HG02981 (cell line): ENCODE measurements at regions not wholly inside any gene's neighbourhood (a gene's known extent, or its start where the extent isn't known, plus 50 kb on each side); places are given as distances from the start of the nearest gene placed in this dataset.
"Not testable (repeated sequence)": the region's sequence is repeated elsewhere in the genome, so short reads cannot be mapped to it uniquely, and the experiment has no call there.

Experiments
- ATAC-seq: cut with Tn5 transposase; IDR thresholded peaks from one replicate; pipeline ENCODE4 v1.9.1; 2021; ENCODE audit warnings: mild to moderate bottlenecking, moderate library complexity; ENCODE audit not compliant: unreplicated experiment

DNA sequence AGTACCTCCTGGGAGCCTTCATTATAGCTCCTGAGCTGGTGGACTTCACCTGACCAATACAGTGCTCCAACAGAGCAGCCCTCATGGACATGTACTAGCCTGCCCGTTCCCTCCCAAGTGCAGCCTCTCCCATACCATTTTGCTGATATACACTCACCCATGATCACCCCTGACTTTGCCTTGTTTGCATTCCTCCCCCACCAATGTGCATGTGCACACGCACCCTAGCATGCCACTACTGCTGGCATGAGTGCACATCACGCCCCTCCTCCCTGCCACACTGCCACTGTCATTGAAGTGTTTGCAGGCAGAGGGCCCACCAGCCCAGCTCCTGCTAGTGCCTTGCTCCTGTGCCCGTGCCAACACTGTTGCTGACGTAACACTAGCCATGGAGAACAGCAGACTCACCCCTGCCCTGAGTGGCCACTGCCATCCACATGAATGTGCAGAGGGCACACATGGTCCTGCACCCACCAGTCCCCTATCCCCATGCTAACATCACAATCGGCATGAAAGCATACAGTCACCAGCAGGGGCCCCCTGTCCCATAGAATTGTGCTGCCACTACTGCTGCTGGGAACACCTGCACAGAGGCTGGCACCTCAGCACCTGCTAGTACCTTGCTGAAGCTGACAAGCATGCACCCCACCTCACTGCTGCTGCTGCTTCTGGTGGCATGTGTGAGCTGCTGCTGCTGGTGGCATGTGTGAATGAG is 110.3 kb downstream of the SINHCAF start:
- ATAC-seq: no peak

DNA sequence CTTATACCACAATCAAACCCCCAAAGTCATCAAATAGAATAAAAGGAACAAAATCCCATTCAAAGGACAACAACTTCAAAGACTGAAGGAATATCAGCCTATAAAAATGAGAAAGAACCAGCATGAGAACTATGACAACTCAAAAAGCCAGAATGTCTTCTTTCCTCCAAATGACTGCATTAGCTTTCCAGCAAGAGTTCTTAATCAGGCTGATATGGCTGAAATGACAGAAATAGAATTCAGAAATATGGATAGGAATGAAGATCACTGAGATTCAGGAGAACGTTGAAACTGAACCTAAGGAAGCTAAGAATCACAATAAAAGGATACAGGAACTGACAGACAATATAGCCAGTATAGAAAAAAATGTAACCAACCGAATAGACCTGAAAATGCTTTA is 109.5 kb downstream of the SINHCAF start:
- no peak for ATAC-seq

DNA sequence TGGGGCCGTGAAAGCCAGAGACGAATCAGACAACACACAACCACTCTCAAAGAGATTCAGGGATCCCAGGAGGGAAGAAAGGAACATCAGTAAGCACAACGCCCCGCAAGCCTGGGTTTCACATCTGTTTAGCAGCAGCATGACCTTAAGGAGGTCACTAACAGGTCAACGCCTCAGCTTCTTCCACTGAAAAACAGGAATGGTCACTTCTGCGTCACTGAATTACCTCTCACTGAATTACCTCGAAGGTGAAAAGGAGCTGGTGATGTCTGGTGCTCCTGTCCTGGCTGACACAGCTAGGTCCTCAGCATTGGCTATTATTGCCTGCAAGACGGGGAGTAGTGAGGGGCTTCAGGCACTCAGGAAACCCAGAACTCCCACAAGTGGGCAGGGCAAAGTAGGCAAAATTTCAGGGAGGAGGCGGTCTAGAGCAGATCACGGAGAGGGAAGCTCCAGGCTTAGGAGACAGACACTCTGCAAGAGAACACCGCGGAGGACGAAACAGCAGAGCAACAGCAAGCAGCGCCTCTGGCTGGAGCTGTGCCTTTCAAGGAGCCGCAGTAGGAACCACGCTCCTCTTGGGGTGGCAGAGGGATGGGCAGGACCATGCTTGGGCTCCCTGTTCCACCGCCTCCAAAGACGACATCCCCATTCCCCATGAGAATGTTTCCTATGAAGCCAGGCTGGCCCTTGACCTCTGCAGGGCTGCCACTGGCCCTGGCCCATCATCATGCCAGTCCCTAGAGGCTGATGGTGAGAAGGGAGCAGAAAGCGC is 108.4 kb downstream of the SINHCAF start:
- no peak for ATAC-seq

DNA sequence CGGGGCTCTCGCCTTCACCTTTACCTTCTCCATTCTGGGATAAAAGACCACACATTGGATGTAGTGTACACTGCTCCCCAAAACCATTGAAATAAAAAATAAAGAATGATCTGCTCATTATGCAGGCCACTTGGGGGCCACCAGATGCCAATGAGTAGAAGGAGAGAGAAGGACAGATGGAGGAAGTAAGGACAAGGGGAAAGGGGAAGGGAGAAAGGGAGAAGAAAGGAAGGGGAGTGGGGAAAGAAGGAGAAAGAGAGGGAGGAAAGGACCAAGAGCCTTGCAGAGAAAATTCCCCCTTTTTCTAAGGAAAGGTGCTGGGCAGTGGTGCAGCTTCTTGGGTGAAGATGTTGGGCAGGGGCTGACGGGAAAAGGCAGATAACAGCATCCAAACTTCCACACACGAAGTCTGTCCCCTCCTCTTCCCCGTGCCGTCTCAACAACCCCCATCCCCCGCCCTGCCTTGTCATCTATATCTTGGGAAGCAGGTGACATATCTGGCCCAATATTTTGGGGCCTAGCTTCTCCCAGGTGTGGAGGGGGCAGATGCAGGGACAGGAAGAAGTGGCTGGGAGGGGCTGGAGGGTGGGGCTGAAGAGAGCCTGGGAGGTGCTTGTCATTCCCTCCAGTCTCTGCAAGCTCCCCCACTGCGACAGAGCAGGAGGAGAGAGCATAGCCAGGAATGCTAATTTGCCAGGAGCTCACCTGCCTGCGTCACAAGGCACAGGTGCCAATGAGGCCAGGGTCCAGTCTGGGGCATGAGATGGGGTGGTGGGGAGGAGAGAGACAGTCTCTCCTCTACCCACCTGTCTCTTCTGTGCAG is 107.5 kb downstream of the SINHCAF start:
- no peak for ATAC-seq

DNA sequence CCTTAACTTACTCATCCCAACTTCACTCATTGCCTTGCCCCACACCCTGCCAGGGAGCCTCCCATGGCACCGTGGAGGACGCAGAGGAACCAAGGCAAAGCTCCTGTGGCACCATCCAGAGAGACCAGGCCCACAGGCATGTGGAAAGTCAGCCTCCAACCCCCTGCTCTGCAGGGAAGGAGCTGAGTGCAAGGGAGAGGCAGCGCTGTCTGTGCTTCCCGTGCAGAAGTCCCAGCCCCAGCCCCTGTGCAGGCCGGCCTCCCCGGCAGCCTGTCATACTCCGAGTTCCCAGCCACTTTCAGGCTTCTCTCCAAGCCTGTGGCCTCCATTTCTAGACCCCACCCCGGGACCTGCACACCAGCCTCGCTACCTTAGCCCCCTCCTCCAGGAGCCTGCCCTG is 106.4 kb downstream of the SINHCAF start:
- no peak for ATAC-seq

DNA sequence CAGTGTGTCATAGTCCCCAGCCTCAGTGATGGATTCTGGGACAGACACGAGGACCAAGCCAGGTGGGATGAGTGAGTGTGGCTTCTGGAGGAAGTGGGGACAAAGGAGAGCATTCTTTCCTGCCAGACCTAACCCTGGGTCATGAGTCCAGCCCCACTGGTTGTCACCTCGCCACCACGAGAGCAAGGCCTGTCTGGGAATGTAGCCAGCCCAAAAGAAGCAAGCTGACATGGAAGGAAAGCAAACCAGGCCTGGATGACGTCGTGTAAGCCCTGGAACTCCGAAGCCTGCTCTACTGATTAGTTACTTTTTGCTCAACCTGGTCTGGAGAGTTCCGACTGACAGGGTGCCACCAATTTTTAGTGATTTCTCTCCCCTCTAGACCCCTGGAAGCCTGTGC is 105.9 kb downstream of the SINHCAF start:
- ATAC-seq: no peak

DNA sequence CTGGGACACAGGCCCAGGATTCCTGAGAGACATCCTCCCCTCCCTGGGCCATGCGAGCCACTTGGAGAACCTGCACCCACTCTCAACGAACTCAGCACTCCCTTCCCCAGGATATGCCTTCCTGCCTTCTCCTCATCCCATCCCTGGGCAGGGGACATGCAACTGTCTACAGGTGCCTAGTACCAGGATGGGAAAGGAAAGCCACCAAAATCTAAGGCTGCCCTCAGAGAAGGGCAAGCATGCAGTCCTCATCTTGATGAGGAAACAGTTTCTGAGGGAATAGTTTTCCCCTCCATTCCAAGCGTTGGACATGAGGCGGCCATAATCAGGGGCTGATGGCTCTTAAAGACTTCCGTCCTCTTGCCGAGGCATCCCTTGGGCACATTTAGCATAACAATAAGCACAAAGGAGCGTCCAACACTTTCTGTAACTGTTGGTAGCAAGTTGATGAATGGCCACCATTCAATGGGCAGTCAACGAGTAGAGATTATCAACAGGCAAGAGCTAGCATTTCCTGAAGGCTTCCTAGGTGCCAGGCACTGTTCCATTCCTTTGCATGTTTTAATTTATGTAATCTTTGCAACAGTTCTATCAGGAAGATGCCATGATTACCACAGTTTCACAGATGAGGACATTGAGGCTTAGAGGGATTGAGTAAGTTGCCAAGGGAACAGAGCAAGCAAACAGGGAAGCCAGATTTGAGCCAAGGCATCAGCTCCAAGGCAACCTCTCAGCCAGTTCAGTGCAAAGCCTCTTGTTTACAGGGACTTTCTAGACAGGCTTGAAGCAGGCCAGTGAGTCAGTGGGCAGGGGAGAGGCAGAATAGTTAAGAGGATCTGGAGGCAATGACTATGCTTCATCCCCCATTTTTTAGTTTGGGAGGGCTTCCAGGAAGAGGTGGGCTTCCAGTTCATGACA is 105.1 kb downstream of the SINHCAF start:
- ATAC-seq: no peak

DNA sequence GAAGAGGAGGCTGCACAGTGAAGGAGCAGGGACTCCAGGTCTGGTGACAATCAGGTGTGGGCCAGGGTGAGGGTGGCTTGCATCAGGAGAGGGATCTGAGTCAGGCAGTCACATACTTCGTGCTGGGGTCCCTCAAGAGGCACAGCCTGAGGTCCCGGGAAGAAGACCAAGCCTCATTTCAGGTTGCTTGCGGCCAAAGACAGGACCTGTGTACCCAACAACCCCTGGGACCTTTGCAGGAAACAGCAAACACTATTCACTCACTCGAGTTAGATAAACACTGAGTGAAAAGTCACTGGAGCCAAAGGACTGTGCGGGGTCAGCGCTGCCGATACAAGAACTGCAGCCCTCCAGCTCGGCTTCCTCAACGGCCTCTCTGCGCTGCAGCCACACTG is 104.4 kb downstream of the SINHCAF start:
- ATAC-seq: no peak

DNA sequence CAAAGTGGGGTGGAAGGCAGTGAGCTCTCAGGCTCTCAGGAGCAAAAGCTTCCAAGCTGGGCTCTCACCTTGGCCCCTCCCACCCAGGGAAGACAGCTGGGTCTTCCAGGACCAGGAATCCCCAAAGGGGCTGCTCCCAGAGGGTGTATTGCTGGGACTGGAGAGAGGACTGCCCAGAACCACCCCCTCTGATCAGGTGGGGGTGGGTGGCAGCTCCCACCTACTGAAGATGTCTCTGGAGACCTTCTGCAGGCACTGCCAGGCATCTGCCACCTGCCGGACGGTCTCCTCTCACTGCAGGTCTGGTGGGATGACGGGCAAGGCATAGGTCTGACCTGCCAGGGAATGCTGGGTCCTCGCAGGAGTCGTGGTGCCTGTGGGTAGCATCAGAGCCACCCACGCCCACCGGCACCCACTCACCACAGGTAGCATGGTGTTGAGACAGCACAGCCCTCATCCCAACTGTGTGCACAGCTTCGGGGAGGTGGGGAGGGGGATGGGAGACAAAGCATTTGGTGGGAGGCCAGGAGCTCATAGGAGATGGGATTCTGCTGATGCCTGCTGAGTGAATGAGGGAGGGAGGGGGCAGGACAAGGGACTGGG is 103.2 kb downstream of the SINHCAF start:
- no peak for ATAC-seq

DNA sequence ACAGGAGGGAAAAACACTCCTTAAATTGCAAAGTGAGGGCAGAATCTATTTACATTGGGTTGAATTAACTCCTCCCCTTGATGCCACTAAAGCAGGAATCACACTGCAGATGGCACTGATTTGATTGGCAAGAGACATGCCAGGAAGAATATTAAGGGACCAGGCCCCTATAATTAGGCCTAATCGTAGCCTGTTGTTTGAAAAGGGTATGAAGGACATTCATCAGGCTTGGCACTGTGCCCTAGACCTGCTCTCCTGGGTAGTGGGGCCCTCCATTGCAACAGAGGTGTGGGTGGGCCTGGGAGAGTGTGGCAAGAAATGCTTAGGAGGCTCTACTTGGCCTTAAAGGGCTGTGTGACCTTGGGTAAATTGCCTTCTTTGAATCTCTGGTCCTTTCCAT is 102.3 kb downstream of the SINHCAF start:
- not testable (repeated sequence) for ATAC-seq

DNA sequence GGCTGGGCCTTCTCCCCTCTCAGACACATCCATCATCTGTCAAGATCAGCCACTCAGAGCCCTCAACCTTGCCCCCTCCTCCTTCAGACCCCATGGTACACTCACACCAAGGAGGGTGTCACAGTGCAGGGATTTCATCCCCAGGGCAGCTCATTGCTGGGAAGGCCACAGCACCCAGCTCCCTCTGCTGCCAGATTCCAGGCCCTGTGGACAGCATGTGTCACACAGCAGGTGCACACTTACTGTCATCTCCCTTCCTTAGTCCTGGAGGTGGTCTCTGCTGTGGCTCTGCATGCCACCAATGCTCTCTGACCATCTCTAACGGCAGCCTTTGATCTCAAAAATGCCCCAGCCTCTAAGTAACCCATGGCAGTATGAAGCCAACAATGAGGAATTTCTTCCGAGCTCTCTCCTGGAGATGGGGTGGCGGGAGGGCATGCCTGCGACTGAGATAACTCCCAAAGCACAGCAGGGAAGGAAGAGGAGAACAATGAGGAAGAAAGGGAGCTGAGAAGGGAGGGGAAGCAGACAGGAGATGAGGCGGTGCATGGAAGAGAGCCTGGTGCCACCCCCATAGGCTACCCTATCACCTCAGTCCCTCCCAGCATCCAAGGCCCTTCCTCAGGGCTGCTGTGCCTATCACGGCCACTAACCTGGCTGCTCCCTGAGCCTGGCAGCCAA is 101.0 kb downstream of the SINHCAF start:
- no peak for ATAC-seq

DNA sequence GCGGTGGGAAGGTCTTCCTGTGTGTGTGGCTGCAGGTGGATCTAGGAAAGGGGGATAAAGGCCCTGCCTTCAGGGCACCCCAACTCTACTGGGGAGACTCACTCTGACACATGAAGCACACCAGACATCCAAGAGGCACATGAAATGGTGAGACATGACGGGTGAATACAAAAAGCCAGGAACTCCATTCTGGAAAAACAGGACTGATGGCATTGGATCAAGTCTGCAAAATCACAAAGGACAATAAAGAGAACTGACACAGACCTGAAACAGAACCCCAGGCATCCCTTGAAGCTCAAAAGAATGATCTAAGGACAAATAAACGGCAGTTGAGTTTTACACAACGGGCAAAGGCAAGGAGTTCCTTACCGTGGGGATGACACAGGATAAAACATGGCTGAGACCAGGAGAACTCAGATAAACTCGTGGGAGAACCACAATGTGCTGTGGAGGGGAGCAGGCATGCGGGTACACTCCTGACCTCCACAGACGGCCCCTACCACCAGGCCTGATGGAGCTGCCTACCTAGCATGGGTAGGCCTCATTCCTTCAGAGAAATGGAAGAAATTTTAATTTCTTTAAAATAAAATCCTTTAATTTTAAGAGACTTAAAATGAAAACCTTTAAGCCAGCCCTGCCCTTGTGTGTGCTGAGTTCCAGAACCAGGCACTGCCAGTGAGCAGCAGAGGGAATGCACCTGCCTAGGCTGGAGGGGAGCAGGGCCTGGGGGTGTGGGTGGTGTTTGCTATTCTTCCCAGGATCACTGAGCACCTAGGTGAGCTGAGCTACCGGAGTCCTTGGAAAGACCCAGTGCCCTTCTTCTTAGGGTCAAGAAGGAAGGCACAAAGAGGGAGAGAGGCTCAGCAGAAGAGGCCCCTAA is 100.1 kb downstream of the SINHCAF start:
- no peak for ATAC-seq

DNA sequence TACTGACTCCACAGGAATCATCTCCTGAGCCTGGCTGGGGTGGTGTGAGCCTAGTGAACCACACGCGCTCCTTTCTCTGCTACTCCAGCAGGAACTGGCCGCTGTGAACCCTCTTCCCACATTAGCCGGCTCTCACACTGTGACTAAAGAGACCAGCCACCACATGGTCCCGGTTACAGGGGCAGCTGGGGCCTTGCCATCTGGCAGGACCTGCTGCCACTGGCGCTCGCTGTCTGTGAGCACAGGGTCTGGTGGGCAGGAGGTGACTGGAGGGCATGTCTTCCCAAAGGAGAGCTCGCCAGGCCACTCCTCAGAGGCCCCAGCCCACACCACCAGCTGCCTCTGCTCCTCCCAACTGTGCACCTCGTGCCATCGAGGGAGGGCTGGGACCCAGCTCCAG is 99.3 kb downstream of the SINHCAF start:
- ATAC-seq: no peak

DNA sequence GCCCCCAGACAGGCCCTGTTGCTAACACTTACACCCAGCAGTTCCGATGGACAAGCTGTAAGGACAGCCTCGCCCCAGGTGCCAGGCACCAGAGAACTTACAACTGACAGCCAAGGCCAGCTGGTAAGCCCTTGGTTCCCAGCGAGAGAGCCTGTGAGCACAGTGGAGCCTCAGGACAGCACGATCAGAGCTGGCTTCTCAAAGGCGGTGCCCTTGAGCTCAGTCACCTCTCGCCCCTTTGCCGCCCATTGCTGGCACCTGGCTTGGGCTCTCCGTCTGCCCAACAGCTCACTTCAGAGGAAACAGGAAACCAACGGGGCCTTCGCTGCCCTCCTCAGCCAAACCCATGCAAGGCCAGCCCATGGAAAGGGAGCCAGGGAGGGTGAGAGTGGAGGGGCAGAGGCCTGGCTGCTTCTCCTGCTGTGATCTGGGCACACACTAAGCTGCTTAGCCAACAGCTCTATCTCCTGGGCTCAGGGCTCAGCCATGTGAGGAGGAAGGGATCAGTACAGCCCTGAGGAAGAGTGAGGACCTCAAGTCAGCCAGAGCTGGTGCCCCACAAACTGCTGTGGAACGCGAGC is 98.5 kb downstream of the SINHCAF start:
- no peak for ATAC-seq

DNA sequence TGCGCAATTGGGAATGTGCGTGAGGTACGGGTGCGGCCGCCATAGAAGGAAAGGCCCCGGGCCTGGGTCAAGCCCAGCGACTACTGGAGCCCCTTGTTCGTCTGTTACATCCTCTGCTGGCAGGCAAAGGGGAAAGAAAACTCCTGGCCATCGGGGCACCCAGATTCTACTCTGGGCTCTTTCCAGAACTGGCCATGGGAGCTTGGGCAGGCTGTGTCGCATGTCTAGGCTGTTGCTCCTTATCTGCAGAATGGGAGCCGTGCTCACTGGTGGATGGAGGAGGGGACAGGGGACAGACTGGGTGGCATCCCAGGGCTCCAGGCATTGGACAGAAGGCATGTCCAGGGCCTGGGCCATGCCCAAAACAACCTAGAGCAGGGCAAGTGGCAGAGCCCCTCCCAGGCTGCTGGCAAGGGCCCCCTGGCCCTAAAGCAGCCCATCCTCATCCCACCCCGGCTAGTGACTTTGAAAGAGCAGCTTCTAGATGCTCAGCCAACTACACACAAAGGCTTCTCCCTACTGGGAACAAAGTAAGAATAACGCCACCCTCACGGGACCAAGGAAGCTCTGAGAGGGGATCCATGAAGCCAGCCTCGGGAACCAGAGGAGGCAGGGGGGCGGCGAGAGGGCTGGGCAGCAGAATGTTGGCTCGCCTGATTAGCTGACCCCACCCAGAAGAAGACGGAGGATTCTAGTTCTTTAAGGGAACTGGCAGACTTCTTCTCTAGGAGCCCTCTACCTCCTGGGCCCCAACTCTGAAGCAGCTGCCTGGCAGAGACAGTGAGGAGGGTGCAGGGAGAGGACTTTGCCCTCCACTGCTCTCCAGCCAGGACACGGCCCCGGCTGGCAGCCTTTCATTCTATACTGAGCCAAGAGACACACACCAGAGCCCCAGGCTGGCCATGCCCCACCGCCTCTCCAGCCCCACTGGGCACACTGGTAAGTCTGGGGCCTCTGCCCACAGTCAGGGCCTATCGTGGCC is 96.8 kb downstream of the SINHCAF start:
- no peak for ATAC-seq

DNA sequence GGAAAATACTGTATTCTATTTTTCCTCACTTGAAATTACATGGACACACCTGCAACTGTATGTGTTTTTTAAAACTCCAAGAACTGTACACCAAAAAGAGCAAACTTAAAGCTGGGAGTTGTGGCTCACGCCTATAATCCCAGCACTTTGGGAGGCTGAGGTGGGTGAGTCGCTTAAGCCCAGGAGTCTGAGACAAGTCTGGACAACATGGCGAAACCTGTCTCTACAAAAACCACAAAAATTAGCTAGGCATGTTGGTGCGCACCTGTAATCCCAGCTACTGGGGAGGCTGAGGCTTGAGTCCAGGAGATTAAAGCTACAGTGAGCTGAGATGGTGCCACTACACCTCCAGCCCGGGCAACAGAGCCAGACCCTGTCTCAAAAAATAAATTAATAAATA is 95.9 kb downstream of the SINHCAF start:
- no peak for ATAC-seq
